ENCODE measurements at regions not wholly inside any gene's neighbourhood (a gene's known extent, or its start where the extent isn't known, plus 50 kb on each side); places are given as distances from the start of the nearest gene placed in this dataset.

DNA sequence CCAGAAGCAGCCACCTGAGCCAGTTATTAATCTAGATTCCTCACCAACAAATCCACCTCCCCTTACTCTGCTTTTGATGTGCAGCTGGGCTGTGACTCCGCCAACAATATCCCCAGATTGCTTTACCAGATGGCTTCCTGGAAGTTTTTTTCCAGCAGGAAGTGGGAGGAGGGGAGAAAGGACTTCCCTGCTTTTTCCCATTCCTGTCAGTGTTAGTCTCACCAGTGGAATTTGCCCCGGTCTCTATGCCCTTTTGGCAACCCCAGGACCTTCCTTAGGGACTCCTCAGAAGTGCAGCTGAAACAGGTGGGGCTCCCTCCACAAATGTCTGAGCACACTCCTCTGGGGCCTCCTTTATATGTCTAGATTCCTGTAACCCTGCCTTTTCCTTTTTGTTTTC lies 465.2 kb upstream of the IGFBP7 start:
- in situ Hi-C loops (cut with MboI) = no loop called here
- ChIA-PET SMC1A (ENCODE audit: uncharacterized antibody, unreplicated experiment) (interaction anchor here (0.6 kb wide), 1 partner anchor 35 kb away, joined by 3 read pairs; no protein-coding TSS in a partner anchor), RAD21 (ENCODE audit: unreplicated experiment) (no interaction called here), CTCF (no interaction called here), POLR2A (no interaction called here)
- ATAC-seq (no peak), FAIRE-seq (no peak), DNase-seq (ENCODE audit: low read depth, low spot score) (no peak)
- Histone ChIP-seq H3K4me1 (ENCODE audit: control insufficient read depth, insufficient read depth, low read length) (no peaks in the 10 kb centered on the region), H3K9ac (ENCODE audit: control insufficient read depth, insufficient read depth, low read length) (no peak overlapping the region), H3K27ac (ENCODE audit: control insufficient read depth, insufficient read depth) (no peak overlapping the region), H3K36me3 (ENCODE audit: control insufficient read depth in 2 of 2, insufficient read depth in 2 of 2, low read length in 1 of 2) (no peaks in the 10 kb centered on the region), H2AFZ (ENCODE audit: control insufficient read depth, low read depth, low read length) (no peak overlapping the region), H3K4me3 (no peak overlapping the region), H3K9me3 (replicated peaks; ENCODE audit: control insufficient read depth, insufficient read depth, low read length) (no peaks in the 10 kb centered on the region), H3K27me3 (replicated peaks in 1 of 2; ENCODE audit: control insufficient read depth in 2 of 2, insufficient read depth in 2 of 2, low read length in 1 of 2) (no peaks in the 10 kb centered on the region), H3K79me2 (ENCODE audit: control insufficient read depth, insufficient read depth, low read length) (no peaks in the 10 kb centered on the region), H4K20me1 (ENCODE audit: control insufficient read depth, insufficient read depth) (no peaks in the 10 kb centered on the region), H3K4me2 (ENCODE audit: control insufficient read depth, insufficient read depth) (no peak overlapping the region)
- BruUV-seq (replicated peaks) = no TSS peak
- WGBS (ENCODE audit: insufficient coverage, insufficient replicate concordance, low lambda C conversion rate, missing lambda C conversion rate) = 0% methylated on average over 2 of the region's 2 CpGs
- intact Hi-C loops (cut with micrococcal nuclease; ENCODE audit: unreplicated experiment) = no loop called here
- TF ChIP-seq SP1 (IDR thresholded peaks at IDR 0.05; ENCODE audit: low read depth, low read length) = no peak
- TF ChIP-seq, protein P1, sequence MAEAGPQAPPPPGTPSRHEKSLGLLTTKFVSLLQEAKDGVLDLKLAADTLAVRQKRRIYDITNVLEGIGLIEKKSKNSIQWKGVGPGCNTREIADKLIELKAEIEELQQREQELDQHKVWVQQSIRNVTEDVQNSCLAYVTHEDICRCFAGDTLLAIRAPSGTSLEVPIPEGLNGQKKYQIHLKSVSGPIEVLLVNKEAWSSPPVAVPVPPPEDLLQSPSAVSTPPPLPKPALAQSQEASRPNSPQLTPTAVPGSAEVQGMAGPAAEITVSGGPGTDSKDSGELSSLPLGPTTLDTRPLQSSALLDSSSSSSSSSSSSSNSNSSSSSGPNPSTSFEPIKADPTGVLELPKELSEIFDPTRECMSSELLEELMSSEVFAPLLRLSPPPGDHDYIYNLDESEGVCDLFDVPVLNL (IDR thresholded peaks at IDR 0.05; ENCODE audit: low read depth, low read length) = no peak
- TF ChIP-seq NFIC (IDR thresholded peaks at IDR 0.05; ENCODE audit: low read depth, low read length) = no peak
- TF ChIP-seq KAT2A (conservative IDR thresholded peaks at IDR 0.05; ENCODE audit: control insufficient read depth, low read depth, low read length) = no peak
- TF ChIP-seq MTA2 (IDR thresholded peaks at IDR 0.05; ENCODE audit: low read depth) = no peak
- TF ChIP-seq IKZF2 (IDR thresholded peaks at IDR 0.05) = no peak
- TF ChIP-seq SIX5 (IDR thresholded peaks at IDR 0.05; ENCODE audit: low read depth, low read length, severe bottlenecking) = no peak
- TF ChIP-seq BHLHE40 (IDR thresholded peaks at IDR 0.05; ENCODE audit: borderline replicate concordance in 1 of 2, low read depth in 2 of 2, low read length in 1 of 2) = no peak
- no peak for TF ChIP-seq ZNF217 (IDR thresholded peaks at IDR 0.05)
- TF ChIP-seq SIN3A (IDR thresholded peaks at IDR 0.05; ENCODE audit: low read depth, low read length) = no peak
- no peak for TF ChIP-seq NR2C1 (IDR thresholded peaks at IDR 0.05)
- TF ChIP-seq, protein P2, sequence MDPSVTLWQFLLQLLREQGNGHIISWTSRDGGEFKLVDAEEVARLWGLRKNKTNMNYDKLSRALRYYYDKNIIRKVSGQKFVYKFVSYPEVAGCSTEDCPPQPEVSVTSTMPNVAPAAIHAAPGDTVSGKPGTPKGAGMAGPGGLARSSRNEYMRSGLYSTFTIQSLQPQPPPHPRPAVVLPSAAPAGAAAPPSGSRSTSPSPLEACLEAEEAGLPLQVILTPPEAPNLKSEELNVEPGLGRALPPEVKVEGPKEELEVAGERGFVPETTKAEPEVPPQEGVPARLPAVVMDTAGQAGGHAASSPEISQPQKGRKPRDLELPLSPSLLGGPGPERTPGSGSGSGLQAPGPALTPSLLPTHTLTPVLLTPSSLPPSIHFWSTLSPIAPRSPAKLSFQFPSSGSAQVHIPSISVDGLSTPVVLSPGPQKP (IDR thresholded peaks at IDR 0.05; ENCODE audit: low read depth, low read length) = no peak
- TF ChIP-seq, protein P3, sequence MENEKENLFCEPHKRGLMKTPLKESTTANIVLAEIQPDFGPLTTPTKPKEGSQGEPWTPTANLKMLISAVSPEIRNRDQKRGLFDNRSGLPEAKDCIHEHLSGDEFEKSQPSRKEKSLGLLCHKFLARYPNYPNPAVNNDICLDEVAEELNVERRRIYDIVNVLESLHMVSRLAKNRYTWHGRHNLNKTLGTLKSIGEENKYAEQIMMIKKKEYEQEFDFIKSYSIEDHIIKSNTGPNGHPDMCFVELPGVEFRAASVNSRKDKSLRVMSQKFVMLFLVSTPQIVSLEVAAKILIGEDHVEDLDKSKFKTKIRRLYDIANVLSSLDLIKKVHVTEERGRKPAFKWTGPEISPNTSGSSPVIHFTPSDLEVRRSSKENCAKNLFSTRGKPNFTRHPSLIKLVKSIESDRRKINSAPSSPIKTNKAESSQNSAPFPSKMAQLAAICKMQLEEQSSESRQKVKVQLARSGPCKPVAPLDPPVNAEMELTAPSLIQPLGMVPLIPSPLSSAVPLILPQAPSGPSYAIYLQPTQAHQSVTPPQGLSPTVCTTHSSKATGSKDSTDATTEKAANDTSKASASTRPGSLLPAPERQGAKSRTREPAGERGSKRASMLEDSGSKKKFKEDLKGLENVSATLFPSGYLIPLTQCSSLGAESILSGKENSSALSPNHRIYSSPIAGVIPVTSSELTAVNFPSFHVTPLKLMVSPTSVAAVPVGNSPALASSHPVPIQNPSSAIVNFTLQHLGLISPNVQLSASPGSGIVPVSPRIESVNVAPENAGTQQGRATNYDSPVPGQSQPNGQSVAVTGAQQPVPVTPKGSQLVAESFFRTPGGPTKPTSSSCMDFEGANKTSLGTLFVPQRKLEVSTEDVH (IDR thresholded peaks at IDR 0.05; ENCODE audit: low read depth, partially characterized antibody) = no peak
- TF ChIP-seq HDAC6 (IDR thresholded peaks at IDR 0.05; ENCODE audit: unreplicated experiment) = no peak
- no peak for TF ChIP-seq BRCA1 (IDR thresholded peaks at IDR 0.05; ENCODE audit: low read depth, low read length)

Measured in GM12878 (cell line).